ENCODE measurements at regions not wholly inside any gene's neighbourhood (a gene's known extent, or its start where the extent isn't known, plus 50 kb on each side); places are given as distances from the start of the nearest gene placed in this dataset.

DNA sequence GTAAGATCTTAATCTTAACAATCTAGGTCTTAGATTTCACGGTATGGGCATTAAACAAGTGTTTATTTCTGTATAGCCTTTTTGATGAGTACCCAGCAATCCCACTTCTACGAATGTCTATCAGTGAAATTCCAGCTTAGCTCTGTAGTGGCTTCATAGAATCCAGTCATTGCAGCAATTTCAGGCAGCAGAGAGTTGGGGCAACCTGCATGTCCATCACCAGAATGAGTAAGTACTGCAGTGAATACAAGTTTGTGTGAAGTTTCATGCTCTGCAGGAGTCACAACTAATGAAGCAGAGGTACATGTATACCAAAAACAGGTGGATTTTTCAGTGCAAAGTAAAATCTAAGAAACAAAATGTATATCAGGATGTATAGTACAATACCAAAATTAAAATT, 151.7 kb downstream of the OR2B2 start:
- no peak overlapping the region for H3K4ac ChIP-seq (ENCODE audit: low read depth, low read length)
- H3K23me2 ChIP-seq (ENCODE audit: insufficient read length, low read depth, low read length, poor library complexity, severe bottlenecking): peaks cover 6% of the 10 kb centered on the region
- no peak overlapping the region for H2BK20ac ChIP-seq (ENCODE audit: low read depth, low read length, poor library complexity, severe bottlenecking)
- H3K23ac ChIP-seq (ENCODE audit: insufficient read length, low read depth, low read length): no peak overlapping the region
- no peak overlapping the region for H2AFZ ChIP-seq (ENCODE audit: low read length)
- no peak overlapping the region for H3K18ac ChIP-seq (ENCODE audit: insufficient read length, low read depth, low read length)
- H2BK120ac ChIP-seq (ENCODE audit: low read depth, low read length, poor library complexity, severe bottlenecking): no peak overlapping the region
- H3K9me3 Mint-ChIP-seq: no peaks in the 10 kb centered on the region; a peak in 1 of 5 replicates
- no peak overlapping the region for H3K27ac Mint-ChIP-seq
- no peaks in the 10 kb centered on the region for H3K9me3 ChIP-seq (ENCODE audit: control insufficient read depth, low read depth, low read length)
- no peak overlapping the region for H3K14ac ChIP-seq (ENCODE audit: insufficient read depth, low read length)
- no peaks in the 10 kb centered on the region for H3K79me2 ChIP-seq (ENCODE audit: insufficient read depth, low read length)
- no peak overlapping the region for H3K9ac ChIP-seq (ENCODE audit: extremely low read depth, insufficient read length, low read length)
- H3K27ac ChIP-seq (ENCODE audit: insufficient read length, low read depth, low read length): no peak overlapping the region
- DNase-seq: no peak
- no peak overlapping the region for H2BK5ac ChIP-seq (ENCODE audit: insufficient read length, low read length)
- H4K8ac ChIP-seq (replicated peaks; ENCODE audit: insufficient read length, low read depth, low read length): no peak overlapping the region
- no peak overlapping the region for H3T11ph ChIP-seq (ENCODE audit: low read length)
- no peak overlapping the region for H3K4me3 Mint-ChIP-seq
- H3K36me3 Mint-ChIP-seq (ENCODE audit: insufficient read depth in 1 of 3, low read depth in 3 of 3): no peaks in the 10 kb centered on the region; a peak in 1 of 7 replicates
- peaks cover 98% of the 10 kb centered on the region for H3K27me3 Mint-ChIP-seq (ENCODE audit: low read depth)
- H2BK12ac ChIP-seq (ENCODE audit: insufficient read length, low read depth, low read length): no peak overlapping the region
- H2BK15ac ChIP-seq (ENCODE audit: low read depth, low read length): no peak overlapping the region
- no peak overlapping the region for H3K4me2 ChIP-seq (ENCODE audit: insufficient read depth, insufficient read length, low read length)
- H3K79me1 ChIP-seq (ENCODE audit: insufficient read depth, low read depth, low read length, poor library complexity, severe bottlenecking): no peaks in the 10 kb centered on the region
- no peak overlapping the region for H3K56ac ChIP-seq (ENCODE audit: insufficient read length, low read depth, low read length)
- WGBS (ENCODE audit: extremely low coverage, insufficient read length, low lambda C conversion rate): no CpG with 5 or more reads among the region's 2 CpGs
- H4K20me1 ChIP-seq (ENCODE audit: control insufficient read depth, insufficient read depth, insufficient read length): no peaks in the 10 kb centered on the region
- H3K4me1 ChIP-seq (ENCODE audit: insufficient read depth, low read length): peaks cover 2% of the 10 kb centered on the region; the same call in 1 of the 2 replicates
- H4K91ac ChIP-seq (ENCODE audit: insufficient read length, low read depth, low read length): no peak overlapping the region
- TF ChIP-seq, protein P1, sequence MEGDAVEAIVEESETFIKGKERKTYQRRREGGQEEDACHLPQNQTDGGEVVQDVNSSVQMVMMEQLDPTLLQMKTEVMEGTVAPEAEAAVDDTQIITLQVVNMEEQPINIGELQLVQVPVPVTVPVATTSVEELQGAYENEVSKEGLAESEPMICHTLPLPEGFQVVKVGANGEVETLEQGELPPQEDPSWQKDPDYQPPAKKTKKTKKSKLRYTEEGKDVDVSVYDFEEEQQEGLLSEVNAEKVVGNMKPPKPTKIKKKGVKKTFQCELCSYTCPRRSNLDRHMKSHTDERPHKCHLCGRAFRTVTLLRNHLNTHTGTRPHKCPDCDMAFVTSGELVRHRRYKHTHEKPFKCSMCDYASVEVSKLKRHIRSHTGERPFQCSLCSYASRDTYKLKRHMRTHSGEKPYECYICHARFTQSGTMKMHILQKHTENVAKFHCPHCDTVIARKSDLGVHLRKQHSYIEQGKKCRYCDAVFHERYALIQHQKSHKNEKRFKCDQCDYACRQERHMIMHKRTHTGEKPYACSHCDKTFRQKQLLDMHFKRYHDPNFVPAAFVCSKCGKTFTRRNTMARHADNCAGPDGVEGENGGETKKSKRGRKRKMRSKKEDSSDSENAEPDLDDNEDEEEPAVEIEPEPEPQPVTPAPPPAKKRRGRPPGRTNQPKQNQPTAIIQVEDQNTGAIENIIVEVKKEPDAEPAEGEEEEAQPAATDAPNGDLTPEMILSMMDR (conservative IDR thresholded peaks at IDR 0.05): no peak
- peaks cover 19 to 25% of the 10 kb centered on the region in 2 experiments for H3K4me1 Mint-ChIP-seq
- H4K5ac ChIP-seq (ENCODE audit: insufficient read length, low read depth, low read length): no peak overlapping the region
- H3K27me3 ChIP-seq (ENCODE audit: insufficient read depth, low read length): peaks cover 27% of the 10 kb centered on the region
- H2AK5ac ChIP-seq (ENCODE audit: insufficient read length, low read length): no peak overlapping the region
